PC-3 (cell line): ENCODE measurements at regions not wholly inside any gene's neighbourhood (a gene's known extent, or its start where the extent isn't known, plus 50 kb on each side); places are given as distances from the start of the nearest gene placed in this dataset.

Experiments used
- ATAC-seq: fragments of 200-7000 bp; cut with Tn5 transposase; 2 replicates; pipeline ENCODE4 v1.9.1; 2020; ENCODE audit warnings: mild to moderate bottlenecking, moderate library complexity
- BruUV-seq: library from RNA; stranded (reverse); fragments of 400-500 nt; replicated peaks from 2 replicates; lab custom pipeline; 2021; lab: Mats Ljungman, UMichigan
- CTCF ChIA-PET: fragments of 300-600 bp; sonication (Branson Sonifier 250); formaldehyde crosslinking; loops from one replicate; lab custom pipeline; 2022; ENCODE audit warnings: antibody characterized with exemption; lab: Charles Lee
- POLR2A ChIA-PET: fragments of 300-600 bp; sonication (Branson Sonifier 250); formaldehyde crosslinking; loops from one replicate; lab custom pipeline; 2022; ENCODE audit warnings: antibody characterized with exemption; ENCODE audit not compliant: unreplicated experiment; lab: Charles Lee
- DNase-seq: peaks from one replicate; pipeline ENCODE4 v3.0.0-alpha.2; 2015
- H2AFZ ChIP-seq: fragments of 300-600 bp; sonication (generic); 2 replicates; pipeline ENCODE4 v1.6.0; 2016; ENCODE audit warnings: antibody characterized with exemption, low read length
- H3F3A ChIP-seq: fragments of 300-600 bp; sonication (generic); one replicate; pipeline ENCODE4 v1.6.0; 2017; ENCODE audit warnings: antibody characterized with exemption, low read length, control low read depth, mild to moderate bottlenecking; ENCODE audit not compliant: unreplicated experiment
- H3K27ac ChIP-seq: fragments of 300-600 bp; sonication (generic); 2 replicates; pipeline ENCODE4 v1.5.1; 2016; ENCODE audit warnings: mild to moderate bottlenecking, low read length
- H3K27me3 ChIP-seq: fragments of 300-600 bp; sonication (generic); 2 replicates; pipeline ENCODE4 v1.6.1; 2016; ENCODE audit warnings: low read length, mixed read lengths
- H3K36me3 ChIP-seq: fragments of 300-600 bp; sonication (generic); 2 replicates; pipeline ENCODE4 v1.6.1; 2016; ENCODE audit warnings: low read depth, mixed run types, low read length, mixed read lengths
- H3K4me1 ChIP-seq: fragments of 300-600 bp; sonication (generic); 2 replicates; pipeline ENCODE4 v1.5.1; 2016; ENCODE audit warnings: low read length; ENCODE audit not compliant: insufficient read depth
- H3K4me2 ChIP-seq: fragments of 300-600 bp; sonication (generic); 2 replicates; pipeline ENCODE4 v1.6.0; 2016; ENCODE audit warnings: low read length
- H3K4me3 ChIP-seq: fragments of 300-600 bp; sonication (generic); 2 replicates; pipeline ENCODE4 v1.5.1; 2016; ENCODE audit warnings: mild to moderate bottlenecking, low read length, mixed read lengths
- H3K79me2 ChIP-seq: fragments of 300-600 bp; sonication (generic); 2 replicates; pipeline ENCODE4 v1.6.1; 2017; ENCODE audit warnings: low read length, mixed read lengths
- H3K9ac ChIP-seq: fragments of 300-600 bp; sonication (generic); 2 replicates; pipeline ENCODE4 v1.6.0; 2016; ENCODE audit warnings: mild to moderate bottlenecking, low read length
- H3K9me2 ChIP-seq: fragments of 300-600 bp; sonication (generic); replicated peaks from 2 replicates; pipeline ENCODE4 v1.6.1; 2016; ENCODE audit warnings: mixed run types, low read length, mixed read lengths
- H3K9me3 ChIP-seq: fragments of 300-600 bp; sonication (generic); 2 replicates; pipeline ENCODE4 v1.6.1; 2016; ENCODE audit warnings: low read length, mixed read lengths
- H4K20me1 ChIP-seq: fragments of 300-600 bp; sonication (generic); 2 replicates; pipeline ENCODE4 v1.6.1; 2016; ENCODE audit warnings: low read length, mixed read lengths
- CTCF ChIP-seq: fragments of 300-600 bp; sonication (generic); conservative IDR thresholded peaks from 2 replicates; pipeline ENCODE4 v1.5.1; 2017; ENCODE audit warnings: antibody characterized with exemption, low read depth, mild to moderate bottlenecking, low read length
- EZH2 ChIP-seq: fragments of 300-600 bp; sonication (generic); IDR thresholded peaks from one replicate; pipeline ENCODE4 v1.6.1; 2017; ENCODE audit warnings: antibody characterized with exemption, mild to moderate bottlenecking, low read length; ENCODE audit not compliant: unreplicated experiment
- EZH2phosphoT487 ChIP-seq: fragments of 300-600 bp; sonication (generic); IDR thresholded peaks from 2 replicates; pipeline ENCODE4 v1.6.1; 2018; ENCODE audit warnings: mild to moderate bottlenecking, antibody characterized with exemption, low read length, borderline replicate concordance
- intact Hi-C: fragments of 100-400 bp; cut with micrococcal nuclease; formaldehyde crosslinking; loops from 2 replicates; pipeline ENCODE4 v1.9.0; 2023

GRCh38 chr17:33858121-33858520 lies 397.0 kb upstream of the CCL2 start:
- H3K36me3 ChIP-seq, result no peaks in the 10 kb centered on the region
- no TSS peak for BruUV-seq
- no peak overlapping the region for H3K4me3 ChIP-seq
- H3K4me1 ChIP-seq, result no peaks in the 10 kb centered on the region
- no peak overlapping the region for H3K4me2 ChIP-seq
- no peaks in the 10 kb centered on the region for H3K79me2 ChIP-seq
- H3K9me2 ChIP-seq, result no peaks in the 10 kb centered on the region
- H3K9me3 ChIP-seq, result no peaks in the 10 kb centered on the region
- H3F3A ChIP-seq, result no peaks in the 10 kb centered on the region
- TF ChIP-seq CTCF (no peak), EZH2 (no peak), EZH2phosphoT487 (no peak)
- no peak overlapping the region for H3K27ac ChIP-seq
- H4K20me1 ChIP-seq, result no peaks in the 10 kb centered on the region
- H3K9ac ChIP-seq, result no peak overlapping the region
- H3K27me3 ChIP-seq, result no peaks in the 10 kb centered on the region
- H2AFZ ChIP-seq, result no peak overlapping the region
- POLR2A ChIA-PET, result no interaction called here
- no peak for ATAC-seq
- intact Hi-C loops, result no loop called here
- DNase-seq, result no peak
- CTCF ChIA-PET, result no interaction called here

- no peaks in the 10 kb centered on the region for H3K9me3 ChIP-seq
- no peaks in the 10 kb centered on the region for H3F3A ChIP-seq
- ATAC-seq, result no peak
- H3K79me2 ChIP-seq, result no peaks in the 10 kb centered on the region
- CTCF ChIA-PET, result no interaction called here
- no peak overlapping the region for H3K9ac ChIP-seq
- H3K36me3 ChIP-seq, result no peaks in the 10 kb centered on the region
- H3K4me2 ChIP-seq, result no peak overlapping the region
- no peak for DNase-seq
- H3K27me3 ChIP-seq, result no peaks in the 10 kb centered on the region
- H3K9me2 ChIP-seq, result no peaks in the 10 kb centered on the region
- intact Hi-C loops, result no loop called here
- no peaks in the 10 kb centered on the region for H3K4me1 ChIP-seq
- no peaks in the 10 kb centered on the region for H4K20me1 ChIP-seq
- no peak overlapping the region for H3K4me3 ChIP-seq
- no TSS peak for BruUV-seq
- POLR2A ChIA-PET, result no interaction called here
- TF ChIP-seq CTCF (no peak), EZH2 (no peak), EZH2phosphoT487 (no peak)
- no peak overlapping the region for H2AFZ ChIP-seq
- no peak overlapping the region for H3K27ac ChIP-seq
These were observed 396.4 kb upstream of the CCL2 start for GRCh38 chr17:33858682-33859081.

DNA sequence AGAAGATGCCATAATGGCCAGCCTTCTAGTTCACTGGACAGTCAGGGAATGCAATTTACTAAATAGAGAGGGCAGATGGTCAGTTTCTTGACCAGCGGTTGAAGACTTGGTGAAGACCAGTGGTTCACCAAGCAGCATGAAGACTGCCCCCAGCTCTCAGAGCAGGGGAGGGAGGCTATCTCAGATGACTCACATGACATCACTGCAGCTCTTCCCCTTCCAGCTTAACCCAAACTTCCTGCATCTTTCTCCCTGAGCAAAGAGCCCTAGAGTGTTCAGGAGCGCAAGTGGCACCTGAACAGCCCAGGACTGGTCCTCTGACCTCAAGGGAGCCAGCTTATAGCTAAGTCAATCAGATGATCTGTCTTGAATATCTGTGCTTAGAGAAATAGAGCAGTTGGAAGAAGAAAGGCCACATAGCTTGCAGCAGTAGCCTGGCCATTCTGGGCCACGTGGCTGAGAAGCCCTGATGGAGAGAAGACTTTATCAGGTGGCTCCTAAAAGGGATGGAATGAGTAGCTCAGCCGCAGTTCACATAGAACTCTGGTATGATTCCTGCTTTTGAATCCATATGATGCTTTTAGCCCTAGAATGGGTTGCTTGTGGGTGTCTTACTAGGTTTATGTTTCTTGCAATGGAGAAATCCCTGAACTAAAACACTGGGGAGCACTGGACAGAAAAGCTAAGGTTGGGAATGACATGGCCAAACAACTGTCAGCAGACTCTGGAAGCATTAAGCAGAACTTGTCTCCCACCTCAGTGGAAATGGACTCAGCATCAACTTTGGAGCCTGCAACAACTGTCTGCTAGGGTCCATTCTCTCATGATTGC lies 392.1 kb upstream of the CCL2 start:
- no peaks in the 10 kb centered on the region for H3K9me3 ChIP-seq
- ATAC-seq (no peak), DNase-seq (no peak)
- no peak overlapping the region for H3K9ac ChIP-seq
- ChIA-PET CTCF (no interaction called here), POLR2A (no interaction called here)
- H3K27ac ChIP-seq, result no peak overlapping the region
- intact Hi-C loops, result no loop called here
- H3F3A ChIP-seq, result no peaks in the 10 kb centered on the region
- H3K79me2 ChIP-seq, result no peaks in the 10 kb centered on the region
- H2AFZ ChIP-seq, result no peak overlapping the region
- H3K4me1 ChIP-seq, result no peaks in the 10 kb centered on the region
- no peaks in the 10 kb centered on the region for H3K9me2 ChIP-seq
- no peaks in the 10 kb centered on the region for H3K27me3 ChIP-seq
- BruUV-seq, result no TSS peak
- H4K20me1 ChIP-seq, result no peaks in the 10 kb centered on the region
- TF ChIP-seq CTCF (no peak), EZH2 (no peak), EZH2phosphoT487 (no peak)
- no peaks in the 10 kb centered on the region for H3K36me3 ChIP-seq
- no peak overlapping the region for H3K4me2 ChIP-seq
- no peak overlapping the region for H3K4me3 ChIP-seq
